ENCODE measurements at regions not wholly inside any gene's neighbourhood (a gene's known extent, or its start where the extent isn't known, plus 50 kb on each side); places are given as distances from the start of the nearest gene placed in this dataset.

DNA sequence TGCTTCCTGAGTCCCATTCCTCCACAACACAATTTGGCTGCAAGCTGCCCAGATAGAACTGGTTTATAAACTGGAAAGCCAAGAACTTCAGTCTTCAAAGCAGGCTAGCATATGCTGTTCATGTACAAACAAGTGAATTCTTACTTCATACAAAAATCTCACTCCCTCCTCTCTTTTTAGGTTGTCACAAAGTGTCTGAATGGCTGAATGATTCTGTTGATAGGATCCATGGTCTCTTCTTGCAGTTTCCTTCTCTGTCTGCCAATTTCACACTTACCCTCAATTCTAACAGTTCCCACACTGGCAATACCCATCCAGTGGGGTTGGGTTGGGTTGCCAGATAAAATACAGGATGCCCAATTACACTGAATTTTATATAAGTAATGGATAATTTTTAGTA lies 363.5 kb downstream of the DEPDC1B start:
- TF ChIP-seq, protein P1, sequence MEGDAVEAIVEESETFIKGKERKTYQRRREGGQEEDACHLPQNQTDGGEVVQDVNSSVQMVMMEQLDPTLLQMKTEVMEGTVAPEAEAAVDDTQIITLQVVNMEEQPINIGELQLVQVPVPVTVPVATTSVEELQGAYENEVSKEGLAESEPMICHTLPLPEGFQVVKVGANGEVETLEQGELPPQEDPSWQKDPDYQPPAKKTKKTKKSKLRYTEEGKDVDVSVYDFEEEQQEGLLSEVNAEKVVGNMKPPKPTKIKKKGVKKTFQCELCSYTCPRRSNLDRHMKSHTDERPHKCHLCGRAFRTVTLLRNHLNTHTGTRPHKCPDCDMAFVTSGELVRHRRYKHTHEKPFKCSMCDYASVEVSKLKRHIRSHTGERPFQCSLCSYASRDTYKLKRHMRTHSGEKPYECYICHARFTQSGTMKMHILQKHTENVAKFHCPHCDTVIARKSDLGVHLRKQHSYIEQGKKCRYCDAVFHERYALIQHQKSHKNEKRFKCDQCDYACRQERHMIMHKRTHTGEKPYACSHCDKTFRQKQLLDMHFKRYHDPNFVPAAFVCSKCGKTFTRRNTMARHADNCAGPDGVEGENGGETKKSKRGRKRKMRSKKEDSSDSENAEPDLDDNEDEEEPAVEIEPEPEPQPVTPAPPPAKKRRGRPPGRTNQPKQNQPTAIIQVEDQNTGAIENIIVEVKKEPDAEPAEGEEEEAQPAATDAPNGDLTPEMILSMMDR (IDR thresholded peaks at IDR 0.05) = no peak
- TF ChIP-seq POLR2AphosphoS5 (IDR thresholded peaks at IDR 0.05) (no peak), POLR2A (IDR thresholded peaks at IDR 0.05) (no peak), EP300 (IDR thresholded peaks at IDR 0.05) (no peak)

Measured in suprapubic skin (tissue), 4 donors.